Endothelial cell (in vitro differentiated cells): ENCODE measurements at regions not wholly inside any gene's neighbourhood (a gene's known extent, or its start where the extent isn't known, plus 50 kb on each side); places are given as distances from the start of the nearest gene placed in this dataset.

Source experiments
- DNase-seq: peaks from one replicate; pipeline ENCODE4 v3.0.0; 2021; ENCODE audit warnings: low spot score
- H3K27ac Mint-ChIP-seq: one replicate; pipeline ENCODE4 v1.8.0; 2021; ENCODE audit warnings: mixed read lengths, inconsistent platforms; ENCODE audit not compliant: unreplicated experiment
- H3K27me3 Mint-ChIP-seq: one replicate; pipeline ENCODE4 v1.8.0; 2021; ENCODE audit warnings: mild to moderate bottlenecking, moderate library complexity, mixed read lengths, inconsistent platforms; ENCODE audit not compliant: unreplicated experiment
- H3K36me3 Mint-ChIP-seq: one replicate; pipeline ENCODE4 v1.8.0; 2021; ENCODE audit warnings: mild to moderate bottlenecking, low read depth, mixed read lengths, inconsistent platforms; ENCODE audit not compliant: unreplicated experiment
- H3K4me1 Mint-ChIP-seq: one replicate; pipeline ENCODE4 v1.8.0; 2021; ENCODE audit warnings: mild to moderate bottlenecking, mixed read lengths, inconsistent platforms; ENCODE audit not compliant: unreplicated experiment
- H3K4me3 Mint-ChIP-seq: one replicate; pipeline ENCODE4 v1.8.0; 2021; ENCODE audit warnings: mild to moderate bottlenecking, mixed read lengths, inconsistent platforms; ENCODE audit not compliant: unreplicated experiment
- H3K9me3 Mint-ChIP-seq: one replicate; pipeline ENCODE4 v1.8.0; 2021; ENCODE audit warnings: mixed read lengths, inconsistent platforms; ENCODE audit not compliant: unreplicated experiment
- TF ChIP-seq, protein P1 (sequence below): fragments of 200-600 bp; sonication (generic); IDR thresholded peaks from one replicate; pipeline ENCODE4 v1.5.0; 2021; ENCODE audit warnings: antibody characterized with exemption; ENCODE audit not compliant: unreplicated experiment

- TF ChIP-seq, protein P1, sequence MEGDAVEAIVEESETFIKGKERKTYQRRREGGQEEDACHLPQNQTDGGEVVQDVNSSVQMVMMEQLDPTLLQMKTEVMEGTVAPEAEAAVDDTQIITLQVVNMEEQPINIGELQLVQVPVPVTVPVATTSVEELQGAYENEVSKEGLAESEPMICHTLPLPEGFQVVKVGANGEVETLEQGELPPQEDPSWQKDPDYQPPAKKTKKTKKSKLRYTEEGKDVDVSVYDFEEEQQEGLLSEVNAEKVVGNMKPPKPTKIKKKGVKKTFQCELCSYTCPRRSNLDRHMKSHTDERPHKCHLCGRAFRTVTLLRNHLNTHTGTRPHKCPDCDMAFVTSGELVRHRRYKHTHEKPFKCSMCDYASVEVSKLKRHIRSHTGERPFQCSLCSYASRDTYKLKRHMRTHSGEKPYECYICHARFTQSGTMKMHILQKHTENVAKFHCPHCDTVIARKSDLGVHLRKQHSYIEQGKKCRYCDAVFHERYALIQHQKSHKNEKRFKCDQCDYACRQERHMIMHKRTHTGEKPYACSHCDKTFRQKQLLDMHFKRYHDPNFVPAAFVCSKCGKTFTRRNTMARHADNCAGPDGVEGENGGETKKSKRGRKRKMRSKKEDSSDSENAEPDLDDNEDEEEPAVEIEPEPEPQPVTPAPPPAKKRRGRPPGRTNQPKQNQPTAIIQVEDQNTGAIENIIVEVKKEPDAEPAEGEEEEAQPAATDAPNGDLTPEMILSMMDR, result no peak
- Mint-ChIP-seq H3K27ac (no peak overlapping the region), H3K4me3 (no peak overlapping the region), H3K27me3 (peaks cover 5% of the 10 kb centered on the region), H3K4me1 (peaks cover 3% of the 10 kb centered on the region), H3K36me3 (no peaks in the 10 kb centered on the region), H3K9me3 (no peaks in the 10 kb centered on the region)
- DNase-seq, result no peak
Observed at GRCh38 chr6:14315353-14315752, 197.8 kb downstream of the CD83 start.

DNA sequence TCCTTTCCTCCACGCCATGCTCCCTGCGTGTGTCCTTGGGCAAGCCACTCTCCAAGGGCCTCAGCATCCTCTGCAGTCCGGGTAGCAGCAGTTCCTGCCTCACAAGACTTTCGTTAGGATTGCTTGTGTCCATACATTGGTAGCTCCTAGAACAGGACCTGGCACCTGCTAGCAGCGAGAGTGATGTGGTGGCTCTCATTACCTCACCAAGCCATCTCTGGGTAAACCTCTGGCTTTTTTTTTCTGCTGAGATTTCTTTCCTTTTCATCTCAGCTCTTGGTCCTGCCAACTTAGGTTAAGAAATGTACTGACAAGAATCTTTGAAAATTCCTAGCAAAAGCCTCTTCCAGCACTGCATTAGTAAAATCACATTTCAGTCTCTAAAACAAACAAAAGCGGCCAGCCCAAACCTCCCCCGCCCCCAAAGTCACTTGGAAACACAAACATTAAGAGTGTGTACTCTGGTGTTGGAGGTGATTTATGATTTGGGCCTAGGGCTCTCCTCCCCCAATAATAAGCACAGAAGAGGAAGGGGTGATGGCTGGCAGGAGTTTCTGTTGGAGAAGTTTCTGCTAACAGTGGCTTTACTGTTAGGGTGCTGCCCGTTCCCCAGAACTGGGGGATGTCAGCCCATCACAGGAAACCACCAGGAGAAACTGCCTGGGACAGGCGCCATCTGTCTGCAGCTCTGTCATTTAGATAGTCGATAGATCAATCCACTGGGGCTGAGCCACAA, 199.2 kb downstream of the CD83 start:
- TF ChIP-seq, protein P1, result no peak
- no peak overlapping the region for H3K4me3 Mint-ChIP-seq
- no peak overlapping the region for H3K27ac Mint-ChIP-seq
- no peaks in the 10 kb centered on the region for H3K9me3 Mint-ChIP-seq
- no peaks in the 10 kb centered on the region for H3K36me3 Mint-ChIP-seq
- no peak for DNase-seq
- H3K4me1 Mint-ChIP-seq, result peaks cover 10% of the 10 kb centered on the region
- peaks cover 5% of the 10 kb centered on the region for H3K27me3 Mint-ChIP-seq

DNA sequence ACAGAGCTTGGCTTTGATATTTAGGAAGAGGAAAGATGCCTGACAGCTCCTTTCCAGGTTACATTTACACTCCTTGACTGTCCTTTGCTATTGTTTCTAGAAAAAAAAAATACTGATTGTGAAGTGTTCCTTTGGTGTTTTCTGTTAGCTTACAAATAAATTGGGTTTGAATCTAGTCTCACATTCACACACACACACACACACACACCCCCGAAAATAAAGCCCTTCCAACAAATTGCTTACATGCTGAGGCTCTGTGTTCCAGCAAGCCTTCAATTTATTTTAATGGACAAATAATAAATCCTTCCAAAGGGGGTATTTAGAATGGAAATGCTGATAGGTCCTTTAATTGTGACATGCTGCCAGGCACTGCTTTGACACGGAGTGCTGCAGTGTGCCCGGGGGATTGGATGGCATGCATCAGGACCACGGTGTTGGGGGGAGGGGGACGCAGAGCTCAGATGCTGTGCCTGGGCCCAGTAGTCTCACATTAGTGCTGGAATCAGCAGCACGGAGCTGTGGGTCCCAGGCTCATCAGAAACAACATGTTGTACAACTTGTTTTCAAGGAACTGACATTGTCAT, 199.9 kb downstream of the CD83 start:
- no peaks in the 10 kb centered on the region for H3K36me3 Mint-ChIP-seq
- H3K9me3 Mint-ChIP-seq, result no peaks in the 10 kb centered on the region
- no peak overlapping the region for H3K4me3 Mint-ChIP-seq
- no peak for DNase-seq
- no peak overlapping the region for H3K27ac Mint-ChIP-seq
- H3K27me3 Mint-ChIP-seq, result peaks cover 5% of the 10 kb centered on the region
- TF ChIP-seq, protein P1, result no peak
- H3K4me1 Mint-ChIP-seq, result peaks cover 12% of the 10 kb centered on the region

GRCh38 chr6:14320332-14320731, 202.8 kb downstream of the CD83 start:
- H3K4me3 Mint-ChIP-seq, result no peak overlapping the region

More at GRCh38 chr6:14320332-14320731, 202.8 kb downstream of the CD83 start:
- no peaks in the 10 kb centered on the region for H3K9me3 Mint-ChIP-seq
- no peaks in the 10 kb centered on the region for H3K36me3 Mint-ChIP-seq
- TF ChIP-seq, protein P1, result no peak
- no peak overlapping the region for H3K27ac Mint-ChIP-seq
- peaks cover 5% of the 10 kb centered on the region for H3K27me3 Mint-ChIP-seq
- H3K4me1 Mint-ChIP-seq, result peaks cover 12% of the 10 kb centered on the region
- DNase-seq, result no peak
